CD4-positive, alpha-beta T cell treated with Interleukin-12 subunit alpha and Interleukin-12 subunit beta, for 1 hour (primary cell): ENCODE measurements at regions not wholly inside any gene's neighbourhood (a gene's known extent, or its start where the extent isn't known, plus 50 kb on each side); places are given as distances from the start of the nearest gene placed in this dataset.

Source experiments
- DNase-seq: peaks from one replicate; pipeline ENCODE4 v3.0.0-alpha.2; 2020

GRCh38 chr2:104465981-104466380 is 387.9 kb upstream of the POU3F3 start:
- DNase-seq = no peak

- no peak for DNase-seq
These were observed 385.1 kb upstream of the POU3F3 start for GRCh38 chr2:104468846-104469245.

DNA sequence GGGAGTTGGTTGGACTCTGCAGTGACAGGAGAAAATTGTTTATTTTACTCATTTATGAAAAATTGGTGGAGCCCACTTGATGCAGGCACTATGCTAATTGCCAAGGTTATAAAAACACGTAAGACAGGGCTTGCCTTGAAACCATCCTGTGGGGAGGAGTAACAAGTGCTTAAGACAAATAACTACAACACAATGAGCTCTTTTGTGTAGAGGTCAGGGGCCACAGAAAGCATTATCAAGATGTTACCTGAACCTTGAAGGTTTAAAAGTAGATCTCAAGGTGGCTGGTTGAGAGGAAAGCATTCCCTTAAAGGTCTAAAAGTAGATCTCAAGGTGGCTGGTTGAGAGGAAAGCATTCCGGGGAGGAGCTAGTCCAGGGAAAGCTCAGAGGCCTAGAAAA is 381.8 kb upstream of the POU3F3 start:
- DNase-seq = no peak

GRCh38 chr2:104473546-104473945 is 380.4 kb upstream of the POU3F3 start:
- DNase-seq = no peak

DNA sequence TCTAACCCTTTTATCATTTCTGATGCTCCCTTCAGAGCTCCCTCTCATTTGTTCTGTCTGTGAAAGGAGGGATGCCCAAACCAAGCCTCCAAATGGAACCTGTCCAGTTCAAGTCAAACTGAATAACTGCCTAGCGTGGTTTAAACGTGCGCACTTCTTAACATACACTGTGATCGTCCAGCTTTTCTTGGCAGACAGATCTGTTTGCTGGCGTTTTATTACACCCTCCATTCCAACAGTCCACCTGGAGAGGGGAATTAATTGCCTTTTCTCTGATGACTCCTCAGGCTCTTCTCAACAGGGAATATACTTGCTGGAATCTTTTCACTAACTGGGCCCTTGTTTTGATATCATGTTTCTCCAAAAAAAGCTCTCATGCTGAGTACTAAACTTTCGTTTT is 379.2 kb upstream of the POU3F3 start:
- DNase-seq = no peak

DNA sequence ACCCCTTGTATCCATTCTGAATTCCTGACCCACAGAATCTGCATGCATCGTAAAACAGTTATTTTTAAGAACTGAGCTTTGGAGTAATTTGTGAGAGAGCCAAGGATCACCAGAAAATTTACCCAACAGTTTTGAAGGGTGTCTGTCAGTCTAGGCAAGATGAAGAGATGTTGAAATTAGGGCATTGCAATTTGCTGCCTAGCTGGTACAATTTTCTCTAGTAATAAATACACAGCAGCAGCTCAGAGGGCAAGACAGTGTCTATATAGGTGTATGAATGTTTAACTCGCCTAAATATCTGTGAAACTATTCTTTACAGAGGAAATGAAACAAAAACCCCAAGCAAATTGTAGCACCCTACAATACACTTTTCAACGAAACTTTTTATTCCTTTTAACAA is 377.8 kb upstream of the POU3F3 start:
- no peak for DNase-seq

- no peak for DNase-seq
These were observed 377.3 kb upstream of the POU3F3 start for GRCh38 chr2:104476563-104476988.

DNA sequence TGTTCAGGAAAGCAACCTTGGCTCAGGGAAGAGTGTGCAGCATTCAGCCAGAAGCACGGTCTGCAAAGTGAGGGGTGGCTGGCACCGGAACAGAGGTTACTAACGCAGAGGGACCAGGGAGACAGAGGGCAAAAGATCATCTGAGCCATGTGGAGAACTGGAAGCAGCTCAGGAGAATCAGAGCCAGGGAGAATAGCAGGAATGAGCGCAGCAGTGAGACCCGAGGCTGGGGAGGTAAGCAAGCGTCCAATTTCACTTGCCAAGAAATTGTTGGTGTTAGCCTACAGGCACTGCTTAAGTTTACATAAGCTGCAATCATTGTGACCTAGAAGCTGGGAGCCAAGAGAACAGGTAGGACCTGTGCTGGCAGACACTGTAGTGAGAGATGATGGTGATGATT is 372.6 kb upstream of the POU3F3 start:
- no peak for DNase-seq

GRCh38 chr2:104487366-104487765 is 366.5 kb upstream of the POU3F3 start:
- no peak for DNase-seq

DNA sequence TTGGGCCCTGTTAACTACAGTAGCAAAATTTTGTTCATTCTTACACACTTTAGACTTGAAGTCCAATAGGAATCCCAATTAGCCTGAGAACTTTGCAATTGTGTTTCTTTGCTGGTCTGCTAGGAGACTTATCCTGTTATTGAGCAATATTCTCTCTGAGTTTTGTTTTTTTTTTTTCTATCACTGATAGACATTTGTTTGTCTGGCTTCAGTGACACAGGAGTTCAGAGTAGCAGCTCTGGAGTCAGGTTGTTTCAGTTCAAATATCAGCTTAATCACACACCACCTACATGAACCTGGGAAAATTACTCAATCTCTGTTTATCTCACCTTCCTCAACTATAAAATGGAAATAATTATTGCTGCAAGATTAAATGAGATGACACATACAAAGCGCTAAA is 360.2 kb upstream of the POU3F3 start:
- no peak for DNase-seq

DNA sequence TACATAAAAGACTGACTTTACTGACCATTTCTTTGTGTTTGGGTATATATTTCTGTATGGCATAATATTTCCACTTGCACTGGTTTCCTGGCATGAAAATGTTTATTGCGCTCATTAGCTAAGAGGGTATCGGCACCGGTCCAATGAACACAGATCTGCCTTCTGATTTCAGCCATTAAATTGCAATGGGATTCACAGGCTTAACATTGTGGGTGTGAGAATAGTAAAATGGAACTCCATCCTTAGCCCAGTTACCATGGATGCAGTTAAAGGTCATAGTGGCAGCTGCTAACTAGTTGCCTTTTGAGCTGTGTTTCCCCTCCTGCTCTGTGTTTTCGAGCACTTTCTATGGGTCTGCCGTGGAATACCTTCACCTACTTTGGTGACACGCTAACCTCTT is 352.6 kb upstream of the POU3F3 start:
- DNase-seq = no peak

DNA sequence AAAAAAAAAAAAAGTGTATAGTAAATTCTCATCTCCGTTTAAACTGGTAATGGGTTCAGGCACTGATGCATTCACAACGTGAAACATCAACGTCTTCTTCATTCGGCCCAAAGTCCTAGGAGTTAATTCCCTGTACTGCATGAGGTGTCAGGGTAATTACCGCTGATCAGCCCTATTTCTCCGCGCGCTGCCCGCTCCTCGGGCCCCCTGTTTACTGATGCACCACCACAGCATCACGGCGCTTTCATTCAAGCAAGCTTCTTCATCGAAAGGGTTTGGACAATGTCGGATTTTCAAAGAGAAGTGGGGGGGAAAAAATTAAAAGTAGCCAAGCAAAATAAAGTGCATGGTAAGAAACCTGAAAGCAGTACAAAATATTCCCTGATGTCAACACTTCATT is 352.0 kb upstream of the POU3F3 start:
- DNase-seq = no peak

DNA sequence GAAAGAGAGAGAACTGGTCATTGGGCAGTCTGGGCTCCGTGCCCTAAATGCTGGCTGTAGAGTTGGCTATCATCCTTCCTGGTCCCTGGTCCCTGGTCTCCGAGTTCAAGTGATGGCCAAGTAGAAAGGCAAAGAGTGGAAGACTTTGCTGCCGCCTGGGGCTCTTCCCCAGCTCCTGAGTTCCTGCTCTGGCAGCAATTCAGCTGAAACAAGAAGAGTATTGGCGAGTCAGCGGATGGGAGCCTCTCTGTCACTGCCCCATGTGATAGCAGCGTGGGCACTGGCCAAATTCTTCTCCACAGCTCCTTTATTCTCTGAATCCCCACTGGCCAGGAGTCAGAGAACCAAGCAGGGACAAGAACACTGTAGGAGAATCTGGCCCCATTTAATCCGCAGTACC is 351.0 kb upstream of the POU3F3 start:
- no peak for DNase-seq

DNA sequence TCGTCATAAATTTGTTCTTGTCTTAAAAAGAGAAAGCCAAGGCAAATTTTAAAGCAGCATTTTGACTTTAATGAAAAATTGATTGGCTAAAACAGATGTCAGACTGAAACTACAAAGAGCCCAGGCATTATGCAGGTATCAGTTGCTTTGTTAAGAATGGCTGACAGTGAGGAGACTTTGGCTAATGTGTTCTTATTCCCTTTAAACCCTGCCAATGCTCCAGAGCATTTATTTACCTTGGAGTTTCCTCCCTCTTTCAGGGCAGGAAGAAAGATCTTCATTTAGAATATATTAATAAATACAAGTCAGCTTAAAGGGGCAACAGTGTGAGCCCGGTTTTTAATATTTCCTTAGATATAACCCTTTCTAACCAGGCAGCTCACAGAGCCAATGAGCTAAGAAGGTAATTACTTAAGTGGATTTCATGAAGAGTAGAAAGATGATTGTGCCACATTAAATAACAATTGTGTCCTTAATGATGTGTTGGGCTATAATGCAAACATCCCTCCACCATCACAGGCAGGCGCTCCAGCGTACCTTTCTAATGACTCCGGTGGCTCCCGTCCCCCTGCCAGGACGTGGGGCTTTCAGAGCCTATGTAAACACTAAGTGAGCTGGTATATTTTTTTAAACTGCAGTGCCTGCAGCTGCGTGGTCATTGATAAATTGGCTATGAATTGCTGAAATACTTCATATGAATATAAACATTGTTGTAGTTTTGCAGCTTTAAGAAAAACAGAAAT is 349.4 kb upstream of the POU3F3 start:
- DNase-seq = no peak

GRCh38 chr2:104518256-104518655 is 335.7 kb upstream of the POU3F3 start:
- no peak for DNase-seq

- no peak for DNase-seq
These were observed 332.7 kb upstream of the POU3F3 start for GRCh38 chr2:104521247-104521646.

- no peak for DNase-seq
These were observed 330.0 kb upstream of the POU3F3 start for GRCh38 chr2:104523921-104524320.

DNA sequence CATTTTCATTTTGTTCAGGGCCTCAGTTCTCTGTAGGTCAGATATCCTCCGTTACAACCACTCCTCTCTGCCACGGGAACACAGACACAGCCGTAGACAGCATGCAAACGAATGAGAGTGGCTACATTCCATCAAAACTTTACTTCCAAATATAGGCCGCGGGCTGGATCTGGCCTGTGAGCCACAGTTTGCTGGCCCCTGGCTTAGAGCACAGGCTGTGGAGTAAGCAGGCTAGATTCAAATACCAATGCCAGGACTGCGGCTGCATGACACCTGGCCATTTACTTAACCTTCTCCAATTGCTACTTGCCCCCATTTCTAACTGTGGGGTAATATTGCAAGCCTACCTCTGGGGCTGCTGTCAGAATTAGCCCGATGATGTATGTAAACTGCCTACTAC is 325.8 kb upstream of the POU3F3 start:
- no peak for DNase-seq

- DNase-seq = no peak
These were observed 322.8 kb upstream of the POU3F3 start for GRCh38 chr2:104531122-104531521.

DNA sequence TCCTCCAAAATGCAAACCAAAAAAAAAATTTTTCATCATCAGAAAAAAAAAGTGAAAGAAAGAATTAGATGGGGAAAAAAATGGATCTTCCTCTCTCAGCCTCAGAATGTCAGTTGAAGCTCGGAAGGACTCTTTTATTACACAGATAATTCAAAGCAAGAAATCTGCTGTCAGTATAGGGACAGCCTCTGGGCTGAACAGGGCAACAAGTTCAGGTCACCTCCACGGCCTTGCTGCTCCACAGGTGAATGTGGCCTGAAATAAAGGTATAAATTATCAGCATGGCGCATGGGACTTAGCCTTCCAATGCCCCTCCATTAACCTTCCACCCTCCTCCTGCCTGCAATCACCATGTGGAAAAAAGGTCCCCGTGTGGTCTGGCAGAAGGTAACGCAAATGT is 316.8 kb upstream of the POU3F3 start:
- DNase-seq = no peak

GRCh38 chr2:104538077-104538476 is 315.8 kb upstream of the POU3F3 start:
- no peak for DNase-seq

- no peak for DNase-seq
These were observed 314.3 kb upstream of the POU3F3 start for GRCh38 chr2:104539649-104540048.

DNA sequence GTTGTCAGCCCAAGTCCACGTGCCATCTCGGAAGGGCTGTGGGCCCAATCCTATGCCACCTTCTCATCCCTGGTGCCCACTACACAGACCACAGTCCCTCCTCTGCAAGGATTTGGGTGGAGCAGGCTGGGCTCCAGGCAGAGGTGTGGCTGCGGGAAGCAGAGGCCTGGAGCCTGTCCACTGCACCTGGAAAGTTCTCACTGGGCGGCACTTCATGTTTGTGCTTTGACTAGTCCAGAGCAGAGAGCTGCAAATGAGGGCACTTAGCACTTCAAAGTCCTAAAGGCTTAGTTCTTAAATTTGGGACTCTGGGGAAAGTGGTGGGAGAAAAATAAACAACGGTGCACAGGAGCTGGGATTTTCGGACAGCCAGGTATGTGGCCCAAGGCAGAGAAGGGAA is 308.9 kb upstream of the POU3F3 start:
- no peak for DNase-seq

DNA sequence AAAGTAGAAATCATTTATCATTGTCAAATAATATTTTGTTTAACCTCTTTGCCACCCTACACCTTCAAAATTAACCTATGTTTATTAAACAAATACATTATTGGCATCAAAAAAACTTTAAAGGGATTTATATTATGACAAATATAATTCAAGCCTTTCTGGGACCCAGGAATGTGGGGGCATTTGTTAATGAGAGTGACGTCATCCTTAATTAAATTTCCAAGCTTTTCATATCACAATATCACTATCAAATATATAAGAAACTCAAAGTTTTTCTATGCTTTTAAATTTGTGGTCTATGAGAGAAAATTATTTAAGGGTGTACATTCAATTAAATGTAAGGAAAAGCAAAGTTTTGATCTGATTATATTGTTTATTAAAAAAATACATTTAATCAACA is 307.4 kb upstream of the POU3F3 start:
- no peak for DNase-seq

DNA sequence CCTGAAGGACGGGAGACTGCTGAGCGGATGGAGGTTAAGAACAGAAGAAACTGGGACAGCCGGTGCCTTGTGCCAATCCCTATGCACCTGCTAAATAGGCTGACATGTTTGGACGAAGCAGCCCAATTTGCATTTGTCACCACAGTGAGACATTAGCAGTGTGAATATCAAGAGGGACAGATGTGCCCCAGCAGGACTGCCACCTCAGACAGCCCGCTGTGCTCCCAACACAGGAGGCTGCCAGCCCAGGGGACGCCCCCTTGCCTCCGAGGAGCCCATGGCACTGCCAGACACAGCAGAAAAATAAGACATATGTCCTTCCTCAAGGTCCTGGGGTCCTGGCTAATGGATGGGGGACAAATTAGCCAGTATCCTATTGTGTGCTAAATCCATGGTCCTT is 306.7 kb upstream of the POU3F3 start:
- no peak for DNase-seq

DNA sequence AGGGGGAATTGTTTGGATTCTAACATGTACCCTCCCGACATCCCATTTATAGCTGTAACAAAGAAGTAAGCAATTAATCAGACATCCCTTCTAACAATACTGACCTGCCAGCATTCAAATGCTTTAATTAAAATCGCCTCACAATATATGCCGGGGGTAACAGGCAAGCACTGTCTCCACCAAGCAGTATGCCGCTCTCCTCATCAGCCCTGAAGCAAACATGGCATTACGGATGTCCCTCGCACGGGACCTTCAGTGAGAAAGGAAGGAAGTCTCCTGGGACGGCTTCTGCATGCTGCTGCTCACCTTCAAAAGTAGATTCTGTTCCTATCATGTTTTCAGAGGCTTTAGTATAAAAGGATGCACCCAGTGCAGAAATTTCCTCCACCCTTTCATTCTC is 292.7 kb upstream of the POU3F3 start:
- no peak for DNase-seq
